SK-MEL-5 (cell line): ENCODE measurements at regions not wholly inside any gene's neighbourhood (a gene's known extent, or its start where the extent isn't known, plus 50 kb on each side); places are given as distances from the start of the nearest gene placed in this dataset.

Experiments
- DNase-seq: peaks from one replicate; pipeline ENCODE4 v3.0.0-alpha.2; 2016; ENCODE audit warnings: low read depth, low spot score
- in situ Hi-C: cut with HindIII; loops from 2 replicates; pipeline ENCODE4 v1.10.0; 2016; ENCODE audit warnings: low sequenced_read_pairs, high pct_unique_total_duplicates, low pct_unique_long_range_greater_than_20kb
- small RNA-seq, 2 experiments: library from RNA; depleted of rRNA; stranded (forward); fragments of <200 nt; gene quantifications; one replicate each; pipeline ENCODE3, GENCODE V24; 2014

- in situ Hi-C loops = no loop called here
- DNase-seq = no peak
Observed at GRCh38 chr11:121714351-121714750, 261.6 kb upstream of the SORL1-AS1 start.

GRCh38 chr11:121711939-121712338 is 259.2 kb upstream of the SORL1-AS1 start:
- in situ Hi-C loops = no loop called here
- no peak for DNase-seq

GRCh38 chr11:121711236-121711635 is 258.5 kb upstream of the SORL1-AS1 start:
- DNase-seq = no peak
- in situ Hi-C loops = no loop called here

- in situ Hi-C loops = no loop called here
- no peak for DNase-seq
Observed at GRCh38 chr11:121706884-121707420, 254.2 kb upstream of the SORL1-AS1 start.

- no peak for DNase-seq
- in situ Hi-C loops = no loop called here
Observed at GRCh38 chr11:121703201-121703600, 250.4 kb upstream of the SORL1-AS1 start.

GRCh38 chr11:121700968-121701367 is 248.2 kb upstream of the SORL1-AS1 start:
- in situ Hi-C loops = no loop called here
- no peak for DNase-seq

- in situ Hi-C loops = no loop called here
Observed at GRCh38 chr11:121699801-121700200, 247.0 kb upstream of the SORL1-AS1 start.

GRCh38 chr11:121696931-121697670 is 244.3 kb upstream of the SORL1-AS1 start:
- DNase-seq = no peak
- in situ Hi-C loops = no loop called here

More at GRCh38 chr11:121699801-121700200, 247.0 kb upstream of the SORL1-AS1 start:
- no peak for DNase-seq

GRCh38 chr11:121696177-121696871 is 243.6 kb upstream of the SORL1-AS1 start:
- DNase-seq = no peak
- in situ Hi-C loops = no loop called here

GRCh38 chr11:121692236-121692635 is 239.5 kb upstream of the SORL1-AS1 start:
- in situ Hi-C loops = no loop called here

GRCh38 chr11:121688860-121689614 is 236.3 kb upstream of the SORL1-AS1 start:
- in situ Hi-C loops = no loop called here
- no peak for DNase-seq

More at GRCh38 chr11:121692236-121692635, 239.5 kb upstream of the SORL1-AS1 start:
- peak; percentile 61 for DNase-seq

GRCh38 chr11:121688055-121688491 is 235.3 kb upstream of the SORL1-AS1 start:
- in situ Hi-C loops = no loop called here
- no peak for DNase-seq

- DNase-seq = no peak
- in situ Hi-C loops = no loop called here
Observed at GRCh38 chr11:121683791-121684190, 231.0 kb upstream of the SORL1-AS1 start.

Small RNA genes in the stretch of these regions (small RNA-seq; reads per million reads assigned to genes)
- gene RNU6-256P = 0 reads per million in 2 experiments
